ENCODE measurements at regions not wholly inside any gene's neighbourhood (a gene's known extent, or its start where the extent isn't known, plus 50 kb on each side); places are given as distances from the start of the nearest gene placed in this dataset.

- DNase-seq: no peak
- in situ Hi-C loops (cut with HindIII; ENCODE audit: low pct_ligation_motif_present, low sequenced_read_pairs): no loop called here
- Histone ChIP-seq H3K27ac (no peak overlapping the region), H3K4me3 (ENCODE audit: low read depth, low read length) (no peak overlapping the region), H3K27me3 (replicated peaks) (no peaks in the 10 kb centered on the region), H3K36me3 (replicated peaks) (no peaks in the 10 kb centered on the region)
- TF ChIP-seq CTCF (IDR thresholded peaks at IDR 0.05; ENCODE audit: low read depth, low read length, missing control alignments): no peak
Observed at GRCh38 chr11:11743216-11743615, 98.6 kb upstream of the USP47 start.

GRCh38 chr11:11742486-11742885 is 99.3 kb upstream of the USP47 start:
- H3K27me3 ChIP-seq (replicated peaks): no peaks in the 10 kb centered on the region
- H3K36me3 ChIP-seq (replicated peaks): no peaks in the 10 kb centered on the region
- no peak overlapping the region for H3K27ac ChIP-seq
- H3K4me3 ChIP-seq (ENCODE audit: low read depth, low read length): no peak overlapping the region
- TF ChIP-seq CTCF (IDR thresholded peaks at IDR 0.05; ENCODE audit: low read depth, low read length, missing control alignments): no peak
- no peak for DNase-seq
- in situ Hi-C loops (cut with HindIII; ENCODE audit: low pct_ligation_motif_present, low sequenced_read_pairs): no loop called here

GRCh38 chr11:11740836-11741235 is 100.9 kb upstream of the USP47 start:
- H3K4me3 ChIP-seq (ENCODE audit: low read depth, low read length): no peak overlapping the region

GRCh38 chr11:11740073-11740702 is 101.6 kb upstream of the USP47 start:
- Histone ChIP-seq H3K27ac (no peak overlapping the region), H3K4me3 (ENCODE audit: low read depth, low read length) (no peak overlapping the region), H3K27me3 (replicated peaks) (no peaks in the 10 kb centered on the region), H3K36me3 (replicated peaks) (no peaks in the 10 kb centered on the region)
- no peak for TF ChIP-seq CTCF (IDR thresholded peaks at IDR 0.05; ENCODE audit: low read depth, low read length, missing control alignments)
- in situ Hi-C loops (cut with HindIII; ENCODE audit: low pct_ligation_motif_present, low sequenced_read_pairs): no loop called here
- DNase-seq: no peak

More at GRCh38 chr11:11740836-11741235, 100.9 kb upstream of the USP47 start:
- Histone ChIP-seq H3K27ac (no peak overlapping the region), H3K36me3 (replicated peaks) (no peaks in the 10 kb centered on the region), H3K27me3 (replicated peaks) (no peaks in the 10 kb centered on the region)
- DNase-seq: no peak
- in situ Hi-C loops (cut with HindIII; ENCODE audit: low pct_ligation_motif_present, low sequenced_read_pairs): no loop called here
- TF ChIP-seq CTCF (IDR thresholded peaks at IDR 0.05; ENCODE audit: low read depth, low read length, missing control alignments): no peak

DNA sequence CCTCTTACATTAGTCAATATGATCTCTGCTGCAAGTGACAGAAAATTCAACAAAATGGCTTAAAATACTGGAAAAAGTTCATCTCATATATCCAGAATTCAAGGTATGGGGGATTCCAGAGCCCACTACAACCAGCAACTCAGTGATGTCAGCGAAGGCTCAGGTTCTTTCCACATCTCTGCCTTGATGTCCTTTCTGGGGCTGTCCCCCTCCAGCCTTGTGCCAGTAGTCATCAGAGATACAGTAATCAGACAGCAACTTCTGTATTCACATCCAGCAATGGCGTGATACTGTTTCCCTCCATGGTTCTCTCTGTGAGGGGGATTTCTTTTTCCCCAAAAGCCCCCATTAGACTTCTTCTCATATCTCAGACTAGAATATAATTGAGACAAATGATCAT is 103.4 kb upstream of the USP47 start:
- no peak for DNase-seq
- H3K4me3 ChIP-seq (ENCODE audit: low read depth, low read length): no peak overlapping the region
- no peak overlapping the region for H3K27ac ChIP-seq
- no peak for TF ChIP-seq CTCF (IDR thresholded peaks at IDR 0.05; ENCODE audit: low read depth, low read length, missing control alignments)
- in situ Hi-C loops (cut with HindIII; ENCODE audit: low pct_ligation_motif_present, low sequenced_read_pairs): no loop called here
- no peaks in the 10 kb centered on the region for H3K27me3 ChIP-seq (replicated peaks)
- H3K36me3 ChIP-seq (replicated peaks): no peaks in the 10 kb centered on the region

DNA sequence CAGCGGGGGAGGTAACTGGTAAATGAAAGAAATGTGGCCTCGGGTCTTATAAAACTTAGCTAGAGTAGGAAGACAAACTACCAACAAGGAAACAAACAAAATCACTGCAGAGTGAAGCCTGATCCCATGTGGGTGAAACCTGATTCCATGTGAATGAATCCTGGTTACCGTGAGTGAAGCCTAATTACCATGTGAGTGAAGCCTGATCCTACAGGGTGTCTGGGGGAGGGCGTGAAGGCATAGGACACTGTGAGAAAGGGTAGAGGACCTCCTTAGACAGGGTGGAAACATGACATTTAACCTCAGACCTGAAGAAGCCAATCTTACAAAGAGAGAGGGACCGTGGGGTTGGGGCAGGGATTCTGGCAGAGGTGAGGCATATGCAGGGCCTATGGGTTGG is 106.2 kb upstream of the USP47 start:
- Histone ChIP-seq H3K36me3 (replicated peaks) (no peaks in the 10 kb centered on the region), H3K27ac (no peak overlapping the region), H3K4me3 (ENCODE audit: low read depth, low read length) (no peak overlapping the region), H3K27me3 (replicated peaks) (no peaks in the 10 kb centered on the region)
- DNase-seq: no peak
- no peak for TF ChIP-seq CTCF (IDR thresholded peaks at IDR 0.05; ENCODE audit: low read depth, low read length, missing control alignments)
- in situ Hi-C loops (cut with HindIII; ENCODE audit: low pct_ligation_motif_present, low sequenced_read_pairs): no loop called here
